ENCODE measurements at regions not wholly inside any gene's neighbourhood (a gene's known extent, or its start where the extent isn't known, plus 50 kb on each side); places are given as distances from the start of the nearest gene placed in this dataset.

- no peak for DNase-seq
- intact Hi-C loops (cut with DNase I): no loop called here
- no peak overlapping the region for H3K27ac ChIP-seq
Observed at GRCh38 chr10:42990016-42990720, 86.7 kb upstream of the RET start.

GRCh38 chr10:42990721-42991441, 86.0 kb upstream of the RET start:
- WGBS, 4 donors: 85 to 87% (median 86%) methylated on average over 4 to 18 of the region's 18 CpGs
- Histone ChIP-seq H3K27me3 (no peaks in the 10 kb centered on the region), H3K27ac (no peak overlapping the region), H3K4me3 (no peak overlapping the region), H3K9me3 (replicated peaks in 1 of 3) (no peaks in the 10 kb centered on the region), H3K4me1 (replicated peaks in 1 of 2) (no peaks in the 10 kb centered on the region), H3K36me3 (replicated peaks in 1 of 2) (no peaks in the 10 kb centered on the region)
- TF ChIP-seq POLR2A (IDR thresholded peaks at IDR 0.05) (no peak), CTCF (IDR thresholded peaks at IDR 0.05) (no peak)
- no peak for DNase-seq
- intact Hi-C loops (cut with DNase I): no loop called here

More at GRCh38 chr10:42990016-42990720, 86.7 kb upstream of the RET start:
- WGBS, 4 donors: 74 to 92% (median 78%) methylated on average over 10 to 18 of the region's 18 CpGs
- no peak for TF ChIP-seq CTCF (IDR thresholded peaks at IDR 0.05)
- TF ChIP-seq POLR2A (IDR thresholded peaks at IDR 0.05): no peak
- Histone ChIP-seq H3K36me3 (replicated peaks in 1 of 2) (no peaks in the 10 kb centered on the region), H3K27me3 (no peaks in the 10 kb centered on the region), H3K4me3 (no peak overlapping the region), H3K9me3 (replicated peaks in 1 of 3) (no peaks in the 10 kb centered on the region), H3K4me1 (replicated peaks in 1 of 2) (no peaks in the 10 kb centered on the region)

GRCh38 chr10:42991442-42992098, 85.3 kb upstream of the RET start:
- TF ChIP-seq POLR2A (IDR thresholded peaks at IDR 0.05) (no peak), CTCF (IDR thresholded peaks at IDR 0.05) (no peak)
- no peak overlapping the region for H3K4me3 ChIP-seq
- no peaks in the 10 kb centered on the region for H3K27me3 ChIP-seq
- intact Hi-C loops (cut with DNase I): no loop called here
- no peak overlapping the region for H3K27ac ChIP-seq
- WGBS, 4 donors: 81 to 94% (median 84%) methylated on average over 3 to 10 of the region's 10 CpGs
- H3K36me3 ChIP-seq (replicated peaks in 1 of 2): no peaks in the 10 kb centered on the region
- no peaks in the 10 kb centered on the region for H3K9me3 ChIP-seq (replicated peaks in 1 of 3)
- peak in 1 of 7 donors; percentile 67 for DNase-seq
- H3K4me1 ChIP-seq (replicated peaks in 1 of 2): no peaks in the 10 kb centered on the region

GRCh38 chr10:42992156-42992956, 84.5 kb upstream of the RET start:
- no peak overlapping the region for H3K4me3 ChIP-seq
- intact Hi-C loops (cut with DNase I): no loop called here
- no peak overlapping the region for H3K27ac ChIP-seq
- DNase-seq: peak in 1 of 7 donors; percentile 42
- H3K27me3 ChIP-seq: no peaks in the 10 kb centered on the region
- TF ChIP-seq POLR2A (IDR thresholded peaks at IDR 0.05): no peak
- no peak for TF ChIP-seq CTCF (IDR thresholded peaks at IDR 0.05)
- H3K4me1 ChIP-seq (replicated peaks in 1 of 2): no peaks in the 10 kb centered on the region
- WGBS, 4 donors: 60 to 89% (median 85%) methylated on average over 1 to 12 of the region's 12 CpGs
- no peaks in the 10 kb centered on the region for H3K36me3 ChIP-seq (replicated peaks in 1 of 2)
- no peaks in the 10 kb centered on the region for H3K9me3 ChIP-seq (replicated peaks in 1 of 3)

Measured in adrenal gland (tissue), 9 donors.